GM19467 (cell line): ENCODE measurements at regions not wholly inside any gene's neighbourhood (a gene's known extent, or its start where the extent isn't known, plus 50 kb on each side); places are given as distances from the start of the nearest gene placed in this dataset.
"Not testable (repeated sequence)": the region's sequence is repeated elsewhere in the genome, so short reads cannot be mapped to it uniquely, and the experiment has no call there.

Experiments
- ATAC-seq: cut with Tn5 transposase; IDR thresholded peaks from one replicate; pipeline ENCODE4 v1.9.1; 2021; ENCODE audit warnings: mild to moderate bottlenecking, moderate library complexity; ENCODE audit not compliant: unreplicated experiment

DNA sequence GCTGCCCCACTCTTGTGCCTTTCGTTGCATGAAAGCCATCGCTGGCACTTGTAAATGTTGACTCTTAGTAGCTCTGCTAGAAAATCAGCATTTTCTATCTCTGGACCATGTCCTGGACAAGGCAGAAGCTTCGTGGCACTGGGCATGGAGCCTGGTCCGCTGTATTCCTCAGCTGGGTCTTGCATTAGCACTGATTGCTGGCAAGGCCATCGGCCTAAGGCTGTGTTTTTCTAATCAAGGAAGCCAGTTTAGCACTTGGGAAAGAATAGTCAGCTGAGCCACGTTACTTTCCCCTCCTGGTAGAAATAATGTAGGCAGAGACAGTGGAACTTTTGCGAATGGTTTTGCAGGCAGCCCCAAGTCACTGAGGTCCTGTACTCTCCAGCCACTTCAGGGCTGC lies 180.2 kb upstream of the EOLA2 start:
- ATAC-seq, result no peak

DNA sequence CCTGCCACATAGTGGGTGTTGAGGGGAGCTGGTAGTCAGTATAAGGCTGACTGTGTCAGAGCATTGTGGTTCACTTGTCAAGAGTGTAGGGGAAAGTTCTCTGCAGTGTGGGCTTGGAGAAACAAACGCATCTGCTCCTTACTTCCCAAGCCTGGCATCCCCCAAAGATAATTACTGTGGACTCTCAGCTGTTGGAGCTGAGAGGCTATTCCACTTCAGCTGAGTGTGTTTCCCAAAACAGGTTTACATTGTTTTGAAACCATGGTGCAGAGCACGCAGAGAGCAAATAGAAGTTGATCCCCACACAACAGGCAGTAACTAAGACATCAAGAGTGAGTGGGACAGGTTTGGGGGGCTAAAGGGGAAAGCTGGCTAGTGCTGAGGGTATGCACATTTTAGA lies 181.0 kb upstream of the EOLA2 start:
- ATAC-seq, result no peak

DNA sequence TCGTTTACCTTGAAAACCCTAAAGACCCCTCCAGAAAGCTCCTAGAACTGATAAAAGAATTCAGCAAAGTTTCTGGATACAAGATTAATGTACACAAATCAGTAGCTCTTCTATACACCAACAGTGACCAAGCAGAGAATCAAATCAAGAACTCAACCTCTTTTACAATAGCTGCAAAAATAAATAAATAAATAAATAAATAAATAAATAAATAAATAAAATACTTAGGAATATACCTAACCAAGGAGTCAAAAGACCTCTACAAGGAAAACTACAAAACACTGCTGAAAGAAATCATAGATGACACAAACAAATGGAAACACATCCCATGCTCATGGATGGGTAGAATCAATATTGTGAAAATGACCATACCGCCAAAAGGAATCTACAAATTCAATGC lies 186.8 kb upstream of the EOLA2 start:
- not testable (repeated sequence) for ATAC-seq

DNA sequence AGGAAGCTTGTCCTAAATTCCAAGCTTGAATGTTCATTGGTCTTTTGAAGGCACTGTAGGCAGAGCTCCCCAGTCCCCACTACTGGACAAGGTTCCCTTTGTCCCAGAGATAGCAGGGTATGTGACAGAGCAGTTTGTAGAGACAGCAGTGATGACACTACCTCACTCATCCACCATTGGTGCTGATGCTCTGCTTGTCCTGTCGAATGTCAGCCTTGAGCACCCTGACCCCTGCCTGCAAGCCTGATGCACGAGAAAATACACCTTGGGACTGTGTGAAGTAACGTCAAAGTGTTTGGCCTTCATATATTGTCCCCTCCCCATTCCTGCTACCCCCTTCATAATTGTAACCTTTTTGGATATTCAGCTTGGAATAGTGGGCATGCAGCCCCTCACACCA lies 188.9 kb upstream of the EOLA2 start:
- ATAC-seq, result no peak

DNA sequence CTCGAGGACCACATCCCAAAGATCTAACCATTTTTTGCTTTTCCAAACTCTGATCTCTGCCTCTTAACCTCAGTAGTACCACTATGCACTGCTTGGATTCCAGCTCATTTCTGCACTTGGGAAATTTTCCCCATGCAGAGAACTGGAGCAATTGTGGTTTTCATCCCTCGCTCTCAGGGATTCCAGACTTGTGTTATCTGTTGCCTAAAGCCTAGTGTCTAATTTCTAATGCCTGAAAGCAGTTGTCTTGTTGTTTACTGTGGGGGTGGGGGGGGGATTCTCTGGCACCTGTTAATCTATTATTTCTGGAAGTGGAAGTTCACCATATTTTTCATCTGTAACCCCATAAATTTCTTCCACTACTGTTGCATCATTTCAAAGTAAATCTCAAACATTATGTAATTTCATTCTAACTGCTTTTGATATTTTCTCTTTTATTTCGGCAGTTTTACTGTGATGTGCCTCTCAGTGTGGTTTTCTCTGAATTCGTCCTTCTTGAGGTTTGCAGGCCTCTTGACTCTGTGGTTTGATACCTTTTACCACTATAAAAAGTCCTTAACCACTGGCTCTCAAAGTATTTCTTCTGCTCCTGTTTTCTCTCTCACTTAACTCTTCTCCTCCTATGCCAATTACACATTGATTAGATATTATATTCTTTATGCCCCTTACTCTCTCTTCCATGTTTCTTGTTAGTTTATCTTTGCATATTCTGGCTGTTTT lies 205.6 kb upstream of the EOLA2 start:
- ATAC-seq, result no peak

DNA sequence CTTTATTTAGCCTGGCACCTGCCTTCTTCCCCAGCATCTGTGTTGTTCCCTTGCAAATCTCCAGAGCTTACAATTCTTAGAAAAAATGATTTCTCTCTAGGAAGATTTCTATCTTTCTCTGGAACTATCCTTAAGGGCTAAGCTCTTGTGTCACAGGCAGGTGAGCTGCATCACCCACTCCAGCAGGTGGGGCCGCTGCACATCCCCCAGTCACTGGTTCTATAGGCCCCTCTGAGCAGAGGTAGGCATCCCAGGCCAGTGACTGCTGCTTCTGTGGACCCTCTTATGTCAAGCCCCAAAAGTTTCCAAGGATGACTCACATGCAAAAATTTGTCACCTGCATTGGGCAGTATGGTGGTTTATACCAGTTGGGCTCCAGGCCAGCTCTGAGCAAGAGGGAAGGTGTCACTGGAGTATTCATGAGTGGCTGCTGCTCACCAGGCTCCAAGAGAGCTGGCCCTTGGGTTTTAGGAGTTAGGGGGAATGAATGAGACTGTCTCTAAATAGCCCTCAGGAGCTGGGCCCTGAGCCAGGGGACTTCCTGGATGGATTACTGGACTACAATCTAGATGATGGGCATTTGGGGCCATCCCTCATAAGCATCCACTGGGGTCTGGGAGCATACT lies 208.1 kb upstream of the EOLA2 start:
- no peak for ATAC-seq

DNA sequence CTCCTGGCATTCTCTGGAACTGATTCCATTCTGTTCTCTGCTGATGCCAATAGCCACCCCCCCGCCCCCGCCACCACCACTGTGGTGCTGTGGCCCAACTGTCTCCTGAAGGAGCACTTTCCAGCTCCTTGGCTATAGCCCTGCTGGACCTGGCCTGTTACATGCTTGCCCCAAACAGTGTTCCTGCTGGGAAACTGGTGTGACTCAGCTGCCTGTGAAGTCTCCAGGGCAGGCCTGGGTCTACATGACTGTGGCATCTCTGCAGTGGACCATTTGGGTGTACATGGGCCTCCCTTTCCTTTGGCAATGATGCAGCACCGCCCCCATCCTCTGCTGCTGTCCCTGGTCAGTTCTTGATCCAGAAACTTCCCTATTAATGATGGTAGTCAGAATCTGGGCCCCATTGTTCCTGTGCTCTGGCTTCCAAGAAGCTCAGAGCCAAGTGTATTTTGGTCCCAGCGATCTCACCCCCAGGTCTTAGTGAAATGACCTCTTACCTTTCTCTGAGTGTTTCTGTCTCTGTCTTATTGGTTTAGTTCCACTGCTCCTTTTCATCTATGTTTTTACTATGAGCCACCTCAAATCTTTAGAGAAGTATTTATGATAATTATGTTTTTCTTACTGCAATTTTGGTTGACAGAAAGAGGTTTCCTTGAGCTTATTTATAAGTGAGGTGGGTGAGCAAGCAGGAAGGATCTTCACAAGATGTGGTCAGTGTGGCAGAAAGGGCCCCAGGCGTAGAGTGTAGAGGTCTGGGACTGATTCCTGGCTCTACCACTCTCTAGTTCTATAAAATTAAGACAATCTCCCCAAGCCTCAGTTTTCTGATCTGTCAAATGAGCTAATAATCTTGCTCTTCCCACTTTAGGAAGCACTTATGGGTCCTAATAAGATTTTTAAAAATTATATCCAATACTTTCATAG lies 210.7 kb upstream of the EOLA2 start:
- no peak for ATAC-seq

DNA sequence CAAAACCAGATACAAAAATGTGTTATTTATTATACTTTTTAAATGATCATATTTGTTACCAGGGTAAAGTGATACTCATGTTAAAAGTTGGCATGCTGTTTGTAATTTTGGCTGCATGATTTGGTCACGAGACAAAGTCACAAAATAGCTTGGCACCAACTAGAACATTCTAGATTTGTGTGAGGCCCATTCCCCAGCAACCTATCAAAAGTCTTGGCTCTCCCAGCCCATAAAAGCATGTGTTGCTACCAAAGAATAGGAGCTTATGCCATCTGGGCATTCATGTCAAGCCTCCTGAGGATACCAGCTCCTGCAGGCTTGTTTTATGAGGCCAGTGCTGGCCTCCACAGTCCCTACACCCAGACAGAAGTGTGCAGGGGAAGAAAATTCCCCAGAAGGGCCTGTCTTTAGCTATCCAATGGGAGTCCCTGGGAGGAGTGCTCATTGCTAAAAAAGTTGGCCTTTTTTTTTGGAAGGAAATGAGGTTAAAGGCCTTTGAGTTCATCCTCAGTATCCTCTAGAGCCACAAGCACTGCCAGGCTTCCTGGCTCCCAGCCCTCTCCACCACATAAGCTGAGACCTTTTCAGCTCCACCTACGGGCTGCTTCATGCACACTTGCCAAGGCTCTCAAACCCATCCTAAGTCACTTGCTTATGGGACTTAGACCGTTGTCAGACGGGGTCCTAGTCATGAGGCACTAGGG lies 211.9 kb upstream of the EOLA2 start:
- no peak for ATAC-seq

DNA sequence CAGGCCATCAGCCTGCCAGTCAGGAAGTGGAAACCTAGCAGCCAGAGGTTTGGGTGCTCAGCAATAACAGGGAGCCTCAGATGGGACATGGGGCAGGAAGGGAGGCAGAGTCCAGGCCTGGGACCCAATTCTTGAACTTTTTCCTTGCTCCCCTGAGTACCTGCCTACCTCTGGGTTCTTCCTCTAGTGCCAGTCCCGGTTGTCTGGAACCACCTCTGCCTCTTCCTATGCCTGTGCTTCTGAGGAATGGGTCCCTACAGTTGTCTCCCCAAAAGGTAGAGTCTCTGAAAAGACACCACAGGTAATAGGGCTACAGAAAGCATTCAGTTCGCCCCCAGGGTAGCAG lies 212.4 kb upstream of the MAMLD1 start:
- ATAC-seq, result no peak

DNA sequence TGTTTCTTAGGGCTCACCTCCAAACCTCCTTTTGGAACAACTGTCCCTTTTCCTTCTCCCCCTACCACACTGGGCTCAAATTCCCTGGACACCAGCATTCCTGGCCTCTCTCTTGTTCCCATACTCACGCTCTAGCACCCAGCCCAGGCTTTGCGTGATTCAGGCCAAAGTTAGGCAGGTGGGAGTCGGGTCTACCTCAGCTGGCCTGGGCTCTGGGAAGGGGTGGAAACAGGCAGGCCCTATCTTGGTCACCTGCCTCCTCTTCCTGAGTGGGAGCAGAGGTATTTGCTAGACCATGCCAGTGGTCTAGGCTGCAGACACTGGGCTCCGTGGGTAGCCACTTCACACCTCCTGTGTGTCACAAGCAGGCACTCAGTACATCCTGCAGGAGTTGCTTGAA lies 211.1 kb upstream of the MAMLD1 start:
- no peak for ATAC-seq

DNA sequence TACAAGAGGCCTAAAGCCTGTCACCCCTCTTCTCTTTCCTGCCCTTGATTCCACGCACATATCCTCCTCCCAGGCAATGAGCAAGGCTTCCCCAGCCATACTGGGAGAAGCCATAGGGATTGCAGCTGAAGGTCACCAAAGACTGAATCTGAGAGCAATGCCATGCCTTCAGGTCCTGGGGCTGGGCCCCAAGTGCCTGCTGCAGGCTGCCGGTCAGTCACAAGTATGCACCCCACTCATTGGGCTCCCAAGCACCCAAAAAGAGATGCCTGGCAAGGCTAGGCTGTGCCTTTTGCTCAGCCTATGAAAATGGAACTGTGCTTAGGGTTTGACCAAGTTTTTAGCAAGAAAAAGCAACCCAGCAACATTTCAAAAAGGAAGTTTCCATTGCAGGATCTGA lies 210.6 kb upstream of the MAMLD1 start:
- ATAC-seq, result no peak

DNA sequence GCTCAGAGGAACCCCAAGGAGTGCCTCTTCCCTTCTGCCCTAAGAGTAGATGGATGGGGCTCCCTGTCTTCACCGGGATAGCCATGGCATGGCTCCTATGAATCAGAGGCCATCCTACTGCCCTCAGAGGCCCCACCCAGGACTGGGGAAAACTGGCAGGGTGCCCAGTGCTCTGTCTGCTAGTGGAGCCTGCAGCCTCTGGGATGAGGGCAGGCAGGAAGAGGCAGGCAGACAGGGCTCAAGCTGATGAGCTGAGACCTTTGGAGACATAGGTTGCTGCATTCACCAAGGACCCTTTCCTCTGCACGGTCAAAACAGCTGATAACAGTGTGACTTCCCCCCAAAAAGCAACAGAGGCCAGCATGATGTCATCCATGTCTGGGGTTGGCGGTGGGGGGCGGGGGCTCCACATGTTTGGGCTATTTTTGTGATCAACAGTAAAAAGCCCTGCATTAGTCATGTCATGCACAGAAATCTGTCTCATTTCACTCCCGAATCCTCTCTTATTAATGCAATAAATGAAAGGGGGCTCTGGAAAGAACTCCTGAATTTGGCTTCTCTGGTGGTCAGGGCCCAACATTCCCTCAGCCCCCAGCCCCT lies 207.6 kb upstream of the MAMLD1 start:
- ATAC-seq, result no peak

DNA sequence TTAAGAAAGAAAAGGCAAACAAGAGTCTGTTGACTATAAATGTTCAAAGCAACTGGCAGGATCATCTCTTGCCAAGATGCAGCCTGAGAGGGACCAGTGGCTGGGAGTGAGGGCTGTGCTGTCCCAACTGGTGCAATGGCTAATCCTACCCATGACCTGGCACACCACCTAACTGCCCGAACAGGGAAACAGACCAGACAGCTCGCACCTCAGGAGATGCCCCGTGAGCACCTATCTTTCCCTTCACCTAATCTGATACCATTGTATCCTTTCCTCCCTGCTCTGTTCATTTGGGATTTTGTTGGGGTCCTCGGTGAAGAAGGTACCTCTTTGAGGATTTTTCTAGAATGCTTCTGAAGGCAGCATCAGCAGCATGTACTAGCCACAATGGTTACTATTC lies 206.5 kb upstream of the MAMLD1 start:
- no peak for ATAC-seq

DNA sequence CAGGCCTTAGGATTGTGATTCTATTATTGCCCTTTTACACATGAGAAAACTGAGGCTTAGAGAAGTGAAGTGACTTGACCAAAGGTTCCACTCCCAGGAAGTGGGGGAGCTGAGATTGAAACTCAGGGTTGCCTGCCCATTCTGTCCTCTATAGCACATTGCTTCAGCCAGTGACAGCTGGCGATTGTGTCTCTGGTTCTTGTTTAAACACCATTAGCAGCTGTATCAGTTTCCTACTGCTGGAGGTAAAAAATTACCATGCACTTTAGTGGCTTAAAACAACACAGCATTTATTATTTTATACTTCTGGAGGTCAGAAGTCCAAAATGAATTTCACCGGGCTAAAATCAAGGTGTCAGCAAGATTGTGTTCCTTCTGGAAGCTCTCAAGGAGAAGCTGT lies 205.8 kb upstream of the MAMLD1 start:
- no peak for ATAC-seq

DNA sequence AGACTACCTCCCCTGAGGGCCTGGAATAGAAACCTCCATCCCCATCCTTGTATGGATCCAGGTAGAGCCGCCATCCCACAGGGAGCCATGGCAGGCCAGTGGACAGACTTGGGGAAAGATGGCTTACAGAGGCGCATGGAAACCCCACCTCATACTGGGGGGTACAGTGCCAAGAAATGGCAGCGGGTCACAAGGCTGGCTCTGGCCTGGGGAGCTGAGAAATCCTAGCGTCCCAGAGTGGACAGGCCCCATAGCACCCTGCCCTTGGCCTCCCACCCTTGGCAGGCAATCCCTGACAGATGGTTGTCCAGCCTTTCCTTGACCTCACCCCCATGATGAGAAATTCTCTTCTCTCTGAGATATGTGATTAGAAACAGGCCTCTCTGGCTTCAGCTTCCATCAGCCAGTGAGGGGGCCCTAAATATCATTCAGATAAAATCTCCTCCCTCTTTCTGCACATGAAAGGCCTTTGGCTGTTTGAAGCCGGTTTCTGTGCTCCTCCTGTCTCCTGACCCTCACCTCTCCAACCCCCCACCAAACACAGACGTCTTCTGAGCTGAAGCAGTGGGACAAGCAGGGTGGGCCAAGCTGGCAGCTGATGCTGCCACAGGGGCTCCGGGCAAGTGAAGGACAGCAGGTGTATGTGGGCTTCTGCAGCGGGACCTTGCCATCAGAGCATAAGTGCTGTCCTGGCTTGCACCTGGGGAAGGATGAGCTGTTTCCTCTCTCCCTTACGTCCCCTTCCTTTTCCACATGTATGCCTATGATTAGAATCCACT lies 204.4 kb upstream of the MAMLD1 start:
- no peak for ATAC-seq

DNA sequence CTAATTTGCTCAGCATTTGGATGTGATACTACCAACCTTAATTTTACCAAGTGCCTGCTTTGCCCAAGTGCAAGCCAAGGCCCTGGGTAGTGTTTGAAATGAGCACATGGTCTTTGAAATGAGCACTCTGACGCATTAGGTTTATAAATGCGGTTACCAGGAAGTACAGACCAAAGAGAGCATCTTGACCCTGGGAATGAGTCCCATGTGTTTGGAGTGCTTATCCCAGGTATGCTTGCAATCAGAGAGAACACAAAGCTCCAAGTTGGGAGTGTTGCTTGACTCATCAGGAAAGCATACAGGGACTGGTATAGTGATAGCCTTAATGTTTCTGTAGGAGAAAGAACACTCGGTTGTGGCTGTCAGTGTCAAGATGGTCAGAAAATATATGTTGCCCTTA lies 203.6 kb upstream of the MAMLD1 start:
- ATAC-seq, result no peak

DNA sequence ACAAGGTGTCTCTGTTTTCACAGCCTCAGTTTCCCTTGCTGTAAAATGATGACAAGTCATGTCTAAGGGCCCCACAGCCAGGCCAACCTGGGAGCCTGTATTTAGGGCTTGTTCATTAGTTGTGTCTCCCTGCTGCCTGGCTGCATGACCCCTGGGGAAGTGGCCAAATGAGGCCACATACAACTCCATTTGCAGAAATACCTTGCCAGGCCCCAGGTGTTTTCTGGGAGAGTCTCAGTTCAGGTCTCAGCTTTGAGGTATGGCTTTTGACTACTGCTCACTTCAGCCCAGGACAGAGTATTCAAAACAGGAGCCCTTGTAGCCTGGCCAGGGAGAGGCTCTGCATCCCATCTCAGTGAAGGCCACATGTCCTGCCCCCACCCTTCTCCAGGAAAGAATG lies 202.5 kb upstream of the MAMLD1 start:
- no peak for ATAC-seq

DNA sequence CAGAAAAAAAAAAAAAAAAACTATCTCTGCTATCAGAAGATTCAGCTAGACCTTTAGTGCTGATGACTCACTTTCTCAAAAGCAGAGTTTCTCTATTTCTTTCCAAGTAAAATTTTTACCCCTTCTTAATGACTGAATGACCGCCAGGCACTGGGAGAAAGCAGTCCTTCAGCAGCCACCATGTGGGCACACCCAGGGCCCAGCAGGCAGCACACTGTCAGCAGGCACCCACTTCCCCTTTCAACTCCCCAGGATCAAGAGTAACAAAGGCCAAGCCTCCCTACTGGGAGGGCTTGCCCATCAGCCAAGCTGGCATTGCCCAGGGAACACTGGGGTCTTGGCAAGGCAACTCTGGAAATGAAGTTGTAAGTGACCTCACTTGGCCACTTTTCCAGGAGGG lies 201.9 kb upstream of the MAMLD1 start:
- no peak for ATAC-seq

DNA sequence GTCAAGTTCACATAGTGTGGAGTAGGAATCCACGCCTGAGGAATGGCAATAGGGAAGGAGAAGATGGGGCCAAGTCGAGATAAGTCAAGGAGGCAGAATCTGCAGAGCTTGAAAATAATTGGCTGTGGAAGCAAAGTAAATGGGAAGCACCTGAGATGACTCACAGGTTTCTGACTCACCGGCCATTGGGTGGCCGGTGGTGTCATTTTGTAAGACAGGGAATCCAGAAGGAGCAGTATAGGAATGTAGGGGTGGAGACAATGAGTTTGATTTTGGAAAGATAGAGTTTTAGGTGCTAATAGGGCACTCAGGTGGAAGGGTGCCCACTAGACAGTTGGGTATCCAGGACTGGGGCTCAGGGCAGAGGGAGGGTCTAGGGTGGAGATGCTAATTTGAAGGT lies 201.0 kb upstream of the MAMLD1 start:
- no peak for ATAC-seq

DNA sequence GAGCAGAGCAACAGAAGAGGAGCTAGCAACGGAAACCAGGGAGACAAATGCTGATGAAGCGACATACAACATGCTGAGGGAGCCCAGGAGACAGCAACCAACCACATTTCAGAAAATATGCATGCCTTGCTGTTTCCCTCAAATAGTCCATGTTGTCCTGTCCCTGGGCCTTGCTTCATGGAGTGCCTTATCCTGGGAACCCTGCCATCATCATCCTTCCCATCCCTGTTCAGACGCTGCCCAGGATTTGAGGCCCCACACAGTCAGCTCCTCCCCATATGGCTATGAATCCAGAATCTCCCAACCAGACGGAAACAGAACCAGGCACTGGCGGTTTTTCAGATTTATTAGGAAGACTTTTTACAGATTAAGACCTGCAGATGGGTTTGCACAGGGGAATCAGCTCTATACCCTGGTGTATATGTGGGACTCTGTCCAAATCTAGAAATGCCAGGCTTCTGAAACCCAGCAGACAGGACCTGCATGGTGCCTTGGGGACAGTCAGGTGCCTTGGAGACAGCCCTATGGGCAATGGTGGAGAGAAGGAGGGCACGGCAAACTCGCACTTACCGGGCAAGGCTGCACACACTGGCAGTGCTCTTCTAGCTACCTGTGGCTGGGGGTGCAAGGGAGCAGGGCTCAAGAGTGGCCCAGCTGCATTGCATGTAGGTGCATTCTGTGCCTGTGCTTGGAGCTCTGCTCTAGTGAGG lies 199.7 kb upstream of the MAMLD1 start:
- no peak for ATAC-seq
